ENCODE measurements at regions not wholly inside any gene's neighbourhood (a gene's known extent, or its start where the extent isn't known, plus 50 kb on each side); places are given as distances from the start of the nearest gene placed in this dataset.

GRCh38 chr10:53361936-53362335 lies 589.4 kb upstream of the MBL2 start:
- TF ChIP-seq POLR2A (IDR thresholded peaks at IDR 0.05): no peak
- no peak for TF ChIP-seq CTCF (IDR thresholded peaks at IDR 0.05)

Measured in esophagus squamous epithelium (tissue), 4 donors.